MV-4-11 (cell line): ENCODE measurements at regions not wholly inside any gene's neighbourhood (a gene's known extent, or its start where the extent isn't known, plus 50 kb on each side); places are given as distances from the start of the nearest gene placed in this dataset.
"Not testable (repeated sequence)": the region's sequence is repeated elsewhere in the genome, so short reads cannot be mapped to it uniquely, and the experiment has no call there.

Experiments used
- DNase-seq: peaks from one replicate; lab custom pipeline; 2025; lab: John Stamatoyannopoulos, UW

DNA sequence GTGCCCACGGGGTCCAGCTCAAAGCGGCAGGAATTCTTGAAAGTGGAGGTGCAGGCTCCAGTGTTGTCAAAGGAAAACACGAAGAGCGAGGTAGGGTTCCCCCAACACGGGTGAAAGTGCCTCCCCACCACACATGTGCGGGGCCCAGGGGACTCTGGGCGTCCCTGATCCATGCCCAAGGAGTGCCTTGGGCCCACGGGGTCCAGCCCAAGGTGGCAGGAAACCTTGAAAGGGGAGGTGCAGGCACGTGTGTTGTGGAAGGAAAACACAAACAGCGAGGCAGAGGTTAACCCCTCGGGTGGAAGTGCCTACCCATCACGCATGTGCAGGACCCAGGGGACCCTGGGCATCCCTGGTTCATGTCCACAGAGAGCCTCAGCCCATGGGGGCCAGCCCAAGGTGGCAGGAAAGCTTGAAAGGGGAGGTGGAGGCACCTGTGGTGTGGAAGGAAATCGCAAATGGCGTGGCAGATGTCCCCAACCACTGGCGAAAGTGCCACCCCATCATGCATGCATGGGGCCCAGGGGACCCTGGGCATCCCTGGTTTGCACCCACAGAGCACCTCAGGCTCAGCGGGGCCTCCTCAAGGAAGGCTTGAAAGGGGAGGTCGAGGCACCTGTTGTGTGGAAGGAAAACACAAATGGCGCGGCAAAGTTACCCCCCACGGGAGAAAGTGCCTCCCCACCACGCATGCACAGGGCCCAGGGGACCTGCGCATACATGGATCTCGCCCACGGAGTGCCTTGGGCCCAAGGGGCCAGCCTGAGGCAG, 584.6 kb downstream of the ALG10 start:
- DNase-seq: no peak

- DNase-seq: no peak
Measured at GRCh38 chr12:34607520-34608195, 585.4 kb downstream of the ALG10 start.

GRCh38 chr12:34613988-34614387, 591.7 kb downstream of the ALG10 start:
- DNase-seq: not testable (repeated sequence)

DNA sequence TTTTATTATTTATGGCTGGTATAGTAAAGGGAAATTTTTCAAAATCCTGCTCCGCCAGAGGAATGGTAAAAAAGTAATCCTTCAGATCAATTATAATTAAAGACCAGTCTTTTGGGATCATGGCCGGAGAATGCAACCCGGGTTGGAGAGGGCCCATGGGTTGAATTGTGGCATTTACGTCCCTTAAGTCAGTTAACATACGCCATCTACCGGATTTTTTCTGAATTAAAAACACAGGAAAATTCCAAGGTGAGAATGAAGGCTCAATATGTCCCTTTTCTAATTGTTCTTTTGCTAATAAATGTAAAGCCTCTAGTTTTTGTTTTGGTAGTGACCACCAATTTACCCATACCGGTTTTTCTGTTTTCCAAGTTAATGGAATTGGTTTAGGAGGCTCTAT, 602.8 kb downstream of the ALG10 start:
- DNase-seq: peak; percentile 9

DNA sequence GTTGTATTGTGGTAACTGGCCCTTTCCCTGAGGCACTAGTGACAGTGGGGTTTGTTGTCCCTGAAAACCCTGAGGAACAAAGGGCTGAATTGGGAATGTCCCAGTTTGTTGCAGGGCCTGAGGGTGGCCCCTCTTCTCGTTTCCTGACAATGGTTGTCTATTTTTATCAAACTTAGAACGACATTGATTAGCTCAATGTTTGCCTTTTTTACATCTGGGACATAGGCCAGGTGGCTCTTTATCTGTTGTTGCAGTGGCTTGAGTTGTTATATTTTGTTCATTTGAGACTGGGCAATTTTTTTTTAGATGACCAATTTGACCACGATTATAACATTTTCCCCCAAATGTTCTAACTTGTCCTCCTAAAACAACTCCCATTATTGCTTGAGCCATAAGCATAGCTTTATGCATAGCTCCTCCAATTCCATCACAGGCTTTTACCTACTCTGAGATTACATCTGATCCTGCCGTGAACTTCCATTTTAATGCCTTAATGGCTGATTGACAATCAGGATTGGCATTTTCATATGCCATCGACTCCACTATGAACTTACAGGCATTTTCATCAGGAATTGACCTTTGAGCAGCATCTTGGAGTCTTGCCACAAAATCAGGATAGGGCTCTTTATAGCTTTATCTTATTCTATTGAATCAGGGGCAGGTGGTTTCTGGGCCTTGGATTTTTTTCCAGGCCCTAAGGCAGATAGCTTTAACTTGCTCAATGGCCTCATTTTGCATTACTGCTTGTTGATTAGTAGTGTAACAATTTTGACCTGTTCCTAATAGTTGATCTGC, 604.3 kb downstream of the ALG10 start:
- DNase-seq: no peak
